ENCODE measurements at regions not wholly inside any gene's neighbourhood (a gene's known extent, or its start where the extent isn't known, plus 50 kb on each side); places are given as distances from the start of the nearest gene placed in this dataset.

- no peak for TF ChIP-seq CTCF (conservative IDR thresholded peaks at IDR 0.05; ENCODE audit: low read length)
- DNase-seq (ENCODE audit: low read depth): no peak
- H3K4me3 ChIP-seq (ENCODE audit: low read length): no peak overlapping the region
Measured at GRCh38 chr4:125072269-125072668, 242.5 kb upstream of the FAT4 start.

- no peak overlapping the region for H3K4me3 ChIP-seq (ENCODE audit: low read length)
- TF ChIP-seq CTCF (conservative IDR thresholded peaks at IDR 0.05; ENCODE audit: low read length): no peak
- no peak for DNase-seq (ENCODE audit: low read depth)
Measured at GRCh38 chr4:125070861-125071260, 243.9 kb upstream of the FAT4 start.

GRCh38 chr4:125062115-125063050 lies 252.4 kb upstream of the FAT4 start:
- H3K4me3 ChIP-seq (ENCODE audit: low read length): no peak overlapping the region
- DNase-seq (ENCODE audit: low read depth): no peak
- no peak for TF ChIP-seq CTCF (conservative IDR thresholded peaks at IDR 0.05; ENCODE audit: low read length)

- no peak overlapping the region for H3K4me3 ChIP-seq (ENCODE audit: low read length)
- no peak for DNase-seq (ENCODE audit: low read depth)
- no peak for TF ChIP-seq CTCF (conservative IDR thresholded peaks at IDR 0.05; ENCODE audit: low read length)
Measured at GRCh38 chr4:125060376-125060775, 254.4 kb upstream of the FAT4 start.

- DNase-seq (ENCODE audit: low read depth): peak; percentile 21
- no peak overlapping the region for H3K4me3 ChIP-seq (ENCODE audit: low read length)
- no peak for TF ChIP-seq CTCF (conservative IDR thresholded peaks at IDR 0.05; ENCODE audit: low read length)
Measured at GRCh38 chr4:125049711-125050110, 265.0 kb upstream of the FAT4 start.

- no peak for TF ChIP-seq CTCF (conservative IDR thresholded peaks at IDR 0.05; ENCODE audit: low read length)
- DNase-seq (ENCODE audit: low read depth): no peak
- no peak overlapping the region for H3K4me3 ChIP-seq (ENCODE audit: low read length)
Measured at GRCh38 chr4:125045311-125045710, 269.4 kb upstream of the FAT4 start.

- no peak for DNase-seq (ENCODE audit: low read depth)
- H3K4me3 ChIP-seq (ENCODE audit: low read length): no peak overlapping the region
- TF ChIP-seq CTCF (conservative IDR thresholded peaks at IDR 0.05; ENCODE audit: low read length): no peak
Measured at GRCh38 chr4:125044886-125045285, 269.9 kb upstream of the FAT4 start.
